Gastroesophageal sphincter (tissue), 4 donors: ENCODE measurements at regions not wholly inside any gene's neighbourhood (a gene's known extent, or its start where the extent isn't known, plus 50 kb on each side); places are given as distances from the start of the nearest gene placed in this dataset.
A peak's percentile ranks its signal among the peaks of the same experiment; 100 is the strongest.
"Not testable (repeated sequence)": the region's sequence is repeated elsewhere in the genome, so short reads cannot be mapped to it uniquely, and the experiment has no call there.

Source experiments
- ATAC-seq: fragments of 150-250 bp; one replicate; pipeline ENCODE4 v1.9.1; 2016; ENCODE audit warnings: mild to moderate bottlenecking, moderate library complexity
- H3K27ac ChIP-seq, 4 donors: fragments of 200-600 bp; sonication (generic) in 3 of 4; 1 replicate in 3 of 4; 2 replicates in 1 of 4; pipeline ENCODE4 v1.5.1; 2016 to 2019
- H3K27me3 ChIP-seq: fragments of 200-600 bp; sonication (generic); one replicate; pipeline ENCODE4 v1.5.1; 2019
- H3K36me3 ChIP-seq, 2 donors: fragments of 200-600 bp; sonication (generic); one replicate each; pipeline ENCODE4 v1.5.1; 2019; ENCODE audit warnings: control low read depth in 1 of 2
- H3K4me1 ChIP-seq, 3 donors: fragments of 200-600 bp; sonication (generic); 1 replicate in 2 of 3; 2 replicates in 1 of 3; pipeline ENCODE4 v1.5.1; 2016 to 2019; ENCODE audit warnings: control low read depth in 2 of 3
- H3K4me3 ChIP-seq, 2 donors: fragments of 200-600 bp; sonication (generic); one replicate each; pipeline ENCODE4 v1.5.1; 2019; ENCODE audit warnings: mild to moderate bottlenecking in 1 of 2, moderate library complexity in 1 of 2
- H3K9me3 ChIP-seq, 3 donors: fragments of 200-600 bp; sonication (generic); one replicate each; pipeline ENCODE4 v1.5.1; 2017 to 2019; ENCODE audit warnings: control low read depth in 2 of 3
- EP300 ChIP-seq: sonication (generic); formaldehyde crosslinking; IDR thresholded peaks from one replicate; pipeline ENCODE4 v1.6.1; 2017; ENCODE audit warnings: antibody characterized with exemption, mild to moderate bottlenecking
- POLR2A ChIP-seq, 2 donors: fragments of 450-650 bp; IDR thresholded peaks; one replicate each; pipeline ENCODE4 v1.6.1; 2017; ENCODE audit warnings: antibody characterized with exemption in 2 of 2, mild to moderate bottlenecking in 2 of 2, moderate library complexity in 1 of 2
- POLR2AphosphoS5 ChIP-seq: sonication (generic); formaldehyde crosslinking; IDR thresholded peaks from one replicate; pipeline ENCODE4 v1.6.1; 2017; ENCODE audit warnings: antibody characterized with exemption
- WGBS, 2 donors: methylation state at CpG; one replicate each; pipeline ENCODE4 v1.1.5; 2018; ENCODE audit warnings: low coverage in 1 of 2; 5-methylcytosine and 5-hydroxymethylcytosine counted together
- TF ChIP-seq, protein P1 (sequence below), 4 experiments: fragments of 200-600 bp in 2 of 4; fragments of 450-650 bp in 2 of 4; sonication (generic) in 1 of 4; IDR thresholded peaks; one replicate each; pipeline ENCODE4 v1.5.1; 2017 to 2019; ENCODE audit warnings: antibody characterized with exemption in 4 of 4, mild to moderate bottlenecking in 2 of 4, moderate library complexity in 2 of 4

GRCh38 chr12:68538726-68539614, 71.7 kb upstream of the RAP1B start:
- peak overlapping the region; percentile 39 to 63 (median 58) for H3K27ac ChIP-seq
- WGBS, 2 donors = 17 to 42% methylated on average over 9 to 11 of the region's 11 CpGs
- H3K9me3 ChIP-seq = no peaks in the 10 kb centered on the region
- ATAC-seq = peak; percentile 86
- no peak for TF ChIP-seq EP300
- TF ChIP-seq, protein P1, sequence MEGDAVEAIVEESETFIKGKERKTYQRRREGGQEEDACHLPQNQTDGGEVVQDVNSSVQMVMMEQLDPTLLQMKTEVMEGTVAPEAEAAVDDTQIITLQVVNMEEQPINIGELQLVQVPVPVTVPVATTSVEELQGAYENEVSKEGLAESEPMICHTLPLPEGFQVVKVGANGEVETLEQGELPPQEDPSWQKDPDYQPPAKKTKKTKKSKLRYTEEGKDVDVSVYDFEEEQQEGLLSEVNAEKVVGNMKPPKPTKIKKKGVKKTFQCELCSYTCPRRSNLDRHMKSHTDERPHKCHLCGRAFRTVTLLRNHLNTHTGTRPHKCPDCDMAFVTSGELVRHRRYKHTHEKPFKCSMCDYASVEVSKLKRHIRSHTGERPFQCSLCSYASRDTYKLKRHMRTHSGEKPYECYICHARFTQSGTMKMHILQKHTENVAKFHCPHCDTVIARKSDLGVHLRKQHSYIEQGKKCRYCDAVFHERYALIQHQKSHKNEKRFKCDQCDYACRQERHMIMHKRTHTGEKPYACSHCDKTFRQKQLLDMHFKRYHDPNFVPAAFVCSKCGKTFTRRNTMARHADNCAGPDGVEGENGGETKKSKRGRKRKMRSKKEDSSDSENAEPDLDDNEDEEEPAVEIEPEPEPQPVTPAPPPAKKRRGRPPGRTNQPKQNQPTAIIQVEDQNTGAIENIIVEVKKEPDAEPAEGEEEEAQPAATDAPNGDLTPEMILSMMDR (IDR thresholded peaks at IDR 0.05) = no peak
- TF ChIP-seq POLR2AphosphoS5 = no peak
- TF ChIP-seq POLR2A (IDR thresholded peaks at IDR 0.05) = no peak
- peak overlapping the region; percentile 11 to 27 for H3K4me3 ChIP-seq
- no peaks in the 10 kb centered on the region for H3K27me3 ChIP-seq
- peaks cover 0 to 17% (median 0%) of the 10 kb centered on the region in 3 donors for H3K4me1 ChIP-seq
- no peaks in the 10 kb centered on the region for H3K36me3 ChIP-seq

DNA sequence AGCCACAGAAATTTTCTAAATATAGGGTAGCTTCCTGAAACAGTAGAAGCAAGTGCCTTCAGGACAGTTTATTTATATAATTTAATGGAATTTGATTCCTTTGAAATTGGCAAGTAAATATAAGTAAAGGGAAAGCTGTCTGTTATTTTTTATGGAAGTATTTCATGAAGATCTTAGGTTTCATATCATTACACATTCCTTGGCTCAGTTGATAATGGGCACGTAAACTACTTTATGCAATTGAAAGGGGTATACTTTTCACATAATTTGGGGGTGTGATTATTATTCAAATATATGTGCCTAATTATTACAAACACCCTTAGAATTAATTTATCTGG, 71.1 kb upstream of the RAP1B start:
- 68 to 73% methylated on average over 1 of the region's 1 CpG for WGBS, 2 donors
- H3K36me3 ChIP-seq = no peaks in the 10 kb centered on the region
- peaks cover 0 to 17% (median 0%) of the 10 kb centered on the region in 3 donors for H3K4me1 ChIP-seq
- H3K9me3 ChIP-seq = no peaks in the 10 kb centered on the region
- ATAC-seq = no peak
- peak overlapping the region in 2 of 4 donors; percentile 39 to 63 for H3K27ac ChIP-seq
- peak overlapping the region; percentile 11 to 27 for H3K4me3 ChIP-seq
- TF ChIP-seq EP300 = no peak
- no peak for TF ChIP-seq POLR2A (IDR thresholded peaks at IDR 0.05)
- H3K27me3 ChIP-seq = no peaks in the 10 kb centered on the region

GRCh38 chr12:68540768-68541167, 69.9 kb upstream of the RAP1B start:
- H3K27ac ChIP-seq, H3K9me3 ChIP-seq, H3K36me3 ChIP-seq, H3K4me3 ChIP-seq, ATAC-seq, H3K27me3 ChIP-seq: not testable (repeated sequence)
- H3K4me1 ChIP-seq = peaks cover 0 to 17% (median 0%) of the 10 kb centered on the region in 3 donors
- WGBS, 2 donors = 100% methylated on average over 2 of the region's 5 CpGs; no CpG with 5 or more reads in 1 of the 2 donors

GRCh38 chr12:68547318-68547717, 63.4 kb upstream of the RAP1B start:
- not testable (repeated sequence) for H3K27me3 ChIP-seq, ATAC-seq, H3K4me1 ChIP-seq, H3K27ac ChIP-seq, H3K36me3 ChIP-seq, H3K4me3 ChIP-seq
- whole genome bisulfite sequencing, 2 donors = 81 to 96% methylated on average over 3 of the region's 3 CpGs
- H3K9me3 ChIP-seq = peaks cover 0 to 16% (median 0%) of the 10 kb centered on the region in 3 donors

DNA sequence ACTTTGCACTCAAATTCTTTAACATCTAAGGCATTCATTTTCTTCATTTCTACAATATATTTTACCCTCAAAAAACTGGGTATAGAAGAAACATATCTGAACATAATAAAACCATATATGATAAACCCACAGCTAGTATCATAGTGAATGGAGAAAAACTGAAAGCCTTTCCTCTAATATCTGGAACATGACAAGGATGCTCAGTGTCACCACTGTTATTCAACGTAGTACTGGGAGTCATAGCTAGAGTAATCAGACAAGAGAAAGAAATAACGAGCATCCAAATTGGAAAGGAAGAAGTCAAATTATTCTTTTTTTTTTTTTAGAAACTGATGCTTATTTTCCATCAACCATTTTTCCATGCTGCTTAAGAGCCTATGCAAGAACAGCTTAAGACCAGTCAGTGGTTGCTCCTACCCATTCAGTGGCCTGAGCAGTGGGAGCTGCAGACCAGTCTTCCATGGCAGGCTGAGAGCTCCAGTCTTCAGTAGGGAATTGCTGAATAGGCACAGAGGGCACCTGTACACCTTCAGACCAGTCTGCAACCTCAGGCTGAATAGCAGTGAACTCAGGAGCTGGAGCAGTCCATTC, 58.0 kb upstream of the RAP1B start:
- ATAC-seq, H3K27me3 ChIP-seq, H3K4me1 ChIP-seq, H3K27ac ChIP-seq, H3K9me3 ChIP-seq, H3K4me3 ChIP-seq, H3K36me3 ChIP-seq: not testable (repeated sequence)
- 66 to 88% methylated on average over 2 of the region's 2 CpGs for WGBS, 2 donors

- Histone ChIP-seq H3K36me3 (no peaks in the 10 kb centered on the region), H3K4me3 (no peak overlapping the region), H3K4me1 (peaks cover 0 to 12% (median 0%) of the 10 kb centered on the region in 3 donors), H3K27ac (no peak overlapping the region), H3K9me3 (no peaks in the 10 kb centered on the region), H3K27me3 (no peaks in the 10 kb centered on the region)
- no peak for ATAC-seq
- 30 to 41% methylated on average over 3 to 5 of the region's 5 CpGs for WGBS, 2 donors
- TF ChIP-seq EP300 = no peak
- no peak for TF ChIP-seq POLR2A (IDR thresholded peaks at IDR 0.05)
- no peak for TF ChIP-seq POLR2AphosphoS5
- TF ChIP-seq, protein P1 (IDR thresholded peaks at IDR 0.05) = no peak
These were observed 53.5 kb upstream of the RAP1B start for GRCh38 chr12:68557011-68557730.
